IMR-90 (cell line): ENCODE measurements at regions not wholly inside any gene's neighbourhood (a gene's known extent, or its start where the extent isn't known, plus 50 kb on each side); places are given as distances from the start of the nearest gene placed in this dataset.

Source experiments
- ATAC-seq: fragments of 200-7000 bp; cut with Tn5 transposase; 2 replicates; pipeline ENCODE4 v1.9.1; 2020; ENCODE audit warnings: low read depth, mild to moderate bottlenecking, moderate library complexity
- BruUV-seq: library from RNA; stranded (reverse); fragments of 400-500 nt; replicated peaks from 2 replicates; lab custom pipeline; 2021; lab: Mats Ljungman, UMichigan
- CTCF ChIA-PET: fragments of 300-600 bp; formaldehyde crosslinking; extraction: SDS; loops from one replicate; lab custom pipeline; 2021; ENCODE audit warnings: antibody characterized with exemption; lab: Yijun Ruan, JAX
- POLR2A ChIA-PET: fragments of 300-600 bp; sonication (Branson Sonifier 250); formaldehyde crosslinking; loops from one replicate; lab custom pipeline; 2022; ENCODE audit warnings: antibody characterized with exemption; ENCODE audit not compliant: unreplicated experiment; lab: Charles Lee
- DNase-seq: peaks from one replicate; pipeline ENCODE4 v3.0.0; 2013
- H2AFZ ChIP-seq: replicated peaks from 2 replicates; pipeline ENCODE3; 2013; ENCODE audit warnings: low read length, mild to moderate bottlenecking; ENCODE audit not compliant: poor library complexity
- H2AK5ac ChIP-seq: 2 replicates; pipeline ENCODE4 v1.6.1; 2013; ENCODE audit warnings: low read depth, low read length, inconsistent platforms
- H2AK9ac ChIP-seq: replicated peaks from 2 replicates; pipeline ENCODE3; 2013; ENCODE audit warnings: mild to moderate bottlenecking, low read depth, low read length, moderate library complexity; ENCODE audit not compliant: poor library complexity
- H2BK120ac ChIP-seq: 2 replicates; pipeline ENCODE4 v1.6.1; 2013; ENCODE audit warnings: low read depth, low read length, inconsistent platforms
- H2BK15ac ChIP-seq: 3 replicates; pipeline ENCODE4 v1.6.1; 2013; ENCODE audit warnings: low read depth, low read length, inconsistent platforms
- H2BK20ac ChIP-seq: 2 replicates; pipeline ENCODE4 v1.6.1; 2013; ENCODE audit warnings: low read depth, mild to moderate bottlenecking, inconsistent platforms, low read length, moderate library complexity
- H2BK5ac ChIP-seq: 2 replicates; pipeline ENCODE4 v1.6.1; 2013; ENCODE audit warnings: mild to moderate bottlenecking, low read depth, low read length, inconsistent platforms; ENCODE audit not compliant: poor library complexity, severe bottlenecking
- H3K14ac ChIP-seq: replicated peaks from 2 replicates; pipeline ENCODE4 v1.6.1; 2013; ENCODE audit warnings: low read depth, low read length, inconsistent platforms
- H3K18ac ChIP-seq: 2 replicates; pipeline ENCODE4 v1.6.1; 2013; ENCODE audit warnings: low read depth, low read length, control low read depth
- H3K23ac ChIP-seq: 2 replicates; pipeline ENCODE4 v1.6.1; 2013; ENCODE audit warnings: low read depth, low read length, inconsistent platforms
- H3K27ac ChIP-seq: 2 replicates; pipeline ENCODE4 v1.5.1; 2013; ENCODE audit warnings: mild to moderate bottlenecking, control low read depth, low read length; ENCODE audit not compliant: insufficient read depth
- H3K27me3 ChIP-seq: 2 replicates; pipeline ENCODE4 v1.6.1; 2013; ENCODE audit warnings: low read length; ENCODE audit not compliant: control insufficient read depth, insufficient read depth
- H3K36me3 ChIP-seq: 2 replicates; pipeline ENCODE4 v1.6.1; 2013; ENCODE audit warnings: low read length, mixed read lengths; ENCODE audit not compliant: control insufficient read depth, insufficient read depth
- H3K4ac ChIP-seq: 2 replicates; pipeline ENCODE4 v1.6.1; 2013; ENCODE audit warnings: low read depth, low read length, inconsistent platforms
- H3K4me1 ChIP-seq: 2 replicates; pipeline ENCODE4 v1.6.1; 2013; ENCODE audit warnings: low read length, mixed read lengths; ENCODE audit not compliant: control insufficient read depth, insufficient read depth
- H3K4me2 ChIP-seq: 2 replicates; pipeline ENCODE4 v1.6.1; 2013; ENCODE audit warnings: low read depth, mild to moderate bottlenecking, control low read depth, low read length, moderate library complexity
- H3K4me3 ChIP-seq: 2 replicates; pipeline ENCODE4 v1.5.1; 2013; ENCODE audit warnings: low read depth, mild to moderate bottlenecking, control low read depth, low read length, moderate library complexity; ENCODE audit not compliant: insufficient read depth
- H3K56ac ChIP-seq: 2 replicates; pipeline ENCODE4 v1.6.1; 2013; ENCODE audit warnings: low read length, inconsistent platforms; ENCODE audit not compliant: insufficient read depth; ENCODE audit errors: extremely low read depth
- H3K79me1 ChIP-seq, 2 experiments: 2 replicates each; pipeline ENCODE4 v1.6.1; 2013; ENCODE audit warnings: low read length in 2 of 2, inconsistent platforms in 1 of 2, low read depth in 1 of 2
- H3K9ac ChIP-seq: 2 replicates; pipeline ENCODE4 v1.6.1; 2013; ENCODE audit warnings: low read depth, low read length, control low read depth
- H3K9me1 ChIP-seq: 2 replicates; pipeline ENCODE4 v1.6.1; 2013; ENCODE audit warnings: low read length, inconsistent platforms; ENCODE audit not compliant: insufficient read depth
- H3K9me3 ChIP-seq: 2 replicates; pipeline ENCODE4 v1.6.1; 2013; ENCODE audit warnings: low read length; ENCODE audit not compliant: control insufficient read depth, insufficient read depth
- H4K20me1 ChIP-seq: 2 replicates; pipeline ENCODE4 v1.6.1; 2013; ENCODE audit warnings: low read length, inconsistent platforms; ENCODE audit not compliant: insufficient read depth
- H4K5ac ChIP-seq: 2 replicates; pipeline ENCODE4 v1.6.1; 2013; ENCODE audit warnings: mild to moderate bottlenecking, low read depth, low read length, control low read depth
- H4K8ac ChIP-seq, 2 experiments: 2 replicates each; pipeline ENCODE4 v1.6.1; 2013; ENCODE audit warnings: low read depth in 2 of 2, low read length in 2 of 2, control low read depth in 1 of 2, inconsistent platforms in 1 of 2
- H4K91ac ChIP-seq: 2 replicates; pipeline ENCODE4 v1.6.1; 2013; ENCODE audit warnings: low read depth, low read length, inconsistent platforms; ENCODE audit not compliant: insufficient read depth
- BHLHE40 ChIP-seq: fragments of 150-350 bp; IDR thresholded peaks from 2 replicates; pipeline ENCODE4 v1.6.1; 2016; ENCODE audit warnings: mild to moderate bottlenecking, low read depth, low read length
- CEBPB ChIP-seq: IDR thresholded peaks from 2 replicates; pipeline ENCODE4 v1.6.1; 2012; ENCODE audit warnings: low read depth, low read length, improper control_type of control experiment
- CHD1 ChIP-seq: IDR thresholded peaks from 2 replicates; pipeline ENCODE4 v1.6.1; 2012; ENCODE audit warnings: low read depth, low read length, improper control_type of control experiment
- ELK1 ChIP-seq: fragments of 150-350 bp; IDR thresholded peaks from 2 replicates; pipeline ENCODE4 v1.6.1; 2016; ENCODE audit warnings: low read depth, mild to moderate bottlenecking, low read length, moderate library complexity, borderline replicate concordance
- FOS ChIP-seq: fragments of 150-350 bp; IDR thresholded peaks from 2 replicates; pipeline ENCODE4 v1.6.1; 2016; ENCODE audit warnings: low read depth, low read length
- MXI1 ChIP-seq: IDR thresholded peaks from 2 replicates; pipeline ENCODE4 v1.6.1; 2012; ENCODE audit warnings: low read depth, mild to moderate bottlenecking, low read length, moderate library complexity, borderline replicate concordance
- NFE2L2 ChIP-seq: fragments of 150-350 bp; IDR thresholded peaks from 2 replicates; pipeline ENCODE4 v1.6.1; 2016; ENCODE audit warnings: low read depth, mild to moderate bottlenecking, low read length
- POLR2A ChIP-seq: IDR thresholded peaks from 2 replicates; pipeline ENCODE4 v1.6.1; 2012; ENCODE audit warnings: mild to moderate bottlenecking, low read depth, low read length
- RAD21 ChIP-seq: IDR thresholded peaks from 2 replicates; pipeline ENCODE4 v1.6.1; 2012; ENCODE audit warnings: low read length, improper control_type of control experiment
- RCOR1 ChIP-seq: IDR thresholded peaks from 2 replicates; pipeline ENCODE4 v1.6.1; 2012; ENCODE audit warnings: mild to moderate bottlenecking, low read length, improper control_type of control experiment; ENCODE audit not compliant: insufficient replicate concordance
- RFX5 ChIP-seq: IDR thresholded peaks from 2 replicates; pipeline ENCODE4 v1.8.0; 2012; ENCODE audit warnings: low read depth, mild to moderate bottlenecking, low read length, moderate library complexity
- SMC3 ChIP-seq: fragments of 150-350 bp; IDR thresholded peaks from 2 replicates; pipeline ENCODE4 v1.6.1; 2016; ENCODE audit warnings: low read depth, mild to moderate bottlenecking, antibody characterized with exemption, low read length, moderate library complexity
- WGBS, 2 experiments: methylation state at CpG; one replicate each; pipeline versions ENCODE4 v1.1.5 to v1.1.7; 2013; ENCODE audit warnings: missing lambda C conversion rate in 2 of 2; ENCODE audit not compliant: insufficient read length in 1 of 2; ENCODE audit errors: extremely low coverage in 2 of 2; 5-methylcytosine and 5-hydroxymethylcytosine counted together
- dilution Hi-C: fragments of 300-500 bp; cut with HindIII; formaldehyde crosslinking; loops from one replicate; pipeline ENCODE4 v1.14.3; 2018; ENCODE audit warnings: low sequenced_read_pairs; ENCODE audit not compliant: unreplicated experiment
- in situ Hi-C: fragments of 300-500 bp; cut with MboI; formaldehyde crosslinking; loops from 3 replicates; pipeline ENCODE4 v1.14.3; 2019; ENCODE audit warnings: low sequenced_read_pairs, inconsistent platforms, mixed read lengths
- intact Hi-C: fragments of 100-400 bp; cut with micrococcal nuclease; formaldehyde crosslinking; loops from 2 replicates; pipeline ENCODE4 v1.10.0; 2022

GRCh38 chr1:56000424-56000823 lies 578.9 kb downstream of the PLPP3 start:
- in situ Hi-C loops (no loop called here), dilution Hi-C loops (no loop called here), intact Hi-C loops (no loop called here)
- no peaks in the 10 kb centered on the region for H3K36me3 ChIP-seq
- POLR2A ChIA-PET, result no interaction called here
- H3K4ac ChIP-seq, result no peak overlapping the region
- no peak overlapping the region for H2BK20ac ChIP-seq
- no peaks in the 10 kb centered on the region for H4K20me1 ChIP-seq
- no peak overlapping the region for H3K9ac ChIP-seq
- no TSS peak for BruUV-seq
- peaks cover 2% of the 10 kb centered on the region for H3K4me1 ChIP-seq
- H4K8ac ChIP-seq, result no peak overlapping the region
- no peak for TF ChIP-seq ELK1
- no peak for TF ChIP-seq FOS
- no peak for TF ChIP-seq SMC3
- no peak for TF ChIP-seq BHLHE40
- TF ChIP-seq NFE2L2, result no peak
- no peak for TF ChIP-seq CEBPB
- TF ChIP-seq RFX5, result no peak
- TF ChIP-seq CHD1, result no peak
- no peak for TF ChIP-seq RCOR1
- no peak for TF ChIP-seq RAD21
- no peak for TF ChIP-seq POLR2A
- TF ChIP-seq MXI1, result no peak
- ATAC-seq (peak; percentile 63; the same call in 1 of the 2 replicates), DNase-seq (no peak)
- H3K4me2 ChIP-seq, result no peak overlapping the region
- no peaks in the 10 kb centered on the region for H3K27me3 ChIP-seq
- no peaks in the 10 kb centered on the region for H3K79me1 ChIP-seq
- H2AFZ ChIP-seq, result no peak overlapping the region
- H2BK15ac ChIP-seq, result no peak overlapping the region
- H2BK5ac ChIP-seq, result no peak overlapping the region
- H4K5ac ChIP-seq, result no peak overlapping the region
- no peak overlapping the region for H3K14ac ChIP-seq
- H3K56ac ChIP-seq, result no peak overlapping the region
- no peak overlapping the region for H2AK9ac ChIP-seq
- no peak overlapping the region for H2AK5ac ChIP-seq
- H3K23ac ChIP-seq, result no peak overlapping the region
- peaks cover 5% of the 10 kb centered on the region for H3K9me3 ChIP-seq
- H2BK120ac ChIP-seq, result no peak overlapping the region
- H3K18ac ChIP-seq, result no peak overlapping the region
- H3K27ac ChIP-seq, result no peak overlapping the region
- H4K91ac ChIP-seq, result no peak overlapping the region
- CTCF ChIA-PET, result no interaction called here
- no peak overlapping the region for H3K4me3 ChIP-seq
- WGBS, 2 experiments, result 60% methylated on average over 1 of the region's 3 CpGs; no CpG with 5 or more reads in 1 of the 2 experiments
- H3K9me1 ChIP-seq, result no peaks in the 10 kb centered on the region
